HepG2 (cell line): ENCODE measurements at regions not wholly inside any gene's neighbourhood (a gene's known extent, or its start where the extent isn't known, plus 50 kb on each side); places are given as distances from the start of the nearest gene placed in this dataset.

Experiments
- ARID3A ChIP-seq: IDR thresholded peaks from 2 replicates; pipeline ENCODE4 v1.6.1; 2012; ENCODE audit warnings: low read depth, low read length, improper control_type of control experiment
- ATF7 ChIP-seq, 2 experiments: fragments of 450-650 bp in 1 of 2; sonication (generic) in 1 of 2; formaldehyde crosslinking in 1 of 2; IDR thresholded peaks; 2 replicates each; pipeline versions ENCODE4 v1.4.0 to v1.6.1; 2016 to 2020; ENCODE audit warnings: antibody characterized with exemption in 1 of 2, mild to moderate bottlenecking in 1 of 2, missing genetic modification reagents in 1 of 2
- BHLHE40 ChIP-seq: IDR thresholded peaks from 2 replicates; pipeline ENCODE4 v1.6.1; 2011; ENCODE audit warnings: low read length, improper control_type of control experiment
- CBFB ChIP-seq: sonication (generic); formaldehyde crosslinking; IDR thresholded peaks from 2 replicates; pipeline ENCODE4 v1.4.0; 2020; ENCODE audit warnings: missing genetic modification reagents
- CEBPG ChIP-seq: IDR thresholded peaks from 2 replicates; pipeline ENCODE4 v1.6.1; 2016
- CREB1 ChIP-seq, 2 experiments: fragments of 450-650 bp in 1 of 2; IDR thresholded peaks; 2 replicates each; pipeline ENCODE4 v1.6.1; 2016 to 2017; ENCODE audit warnings: control low read depth in 1 of 2, mild to moderate bottlenecking in 1 of 2, missing compliant biosample characterization in 1 of 2, missing genetic modification characterization in 1 of 2
- CREM ChIP-seq, 2 experiments: sonication (generic) in 1 of 2; formaldehyde crosslinking in 1 of 2; IDR thresholded peaks; 2 replicates each; pipeline versions ENCODE4 v1.4.0 to v1.6.1; 2016 to 2020; ENCODE audit warnings: antibody characterized with exemption in 1 of 2, mild to moderate bottlenecking in 1 of 2, missing genetic modification reagents in 1 of 2
- ELF1 ChIP-seq: sonication (generic); formaldehyde crosslinking; IDR thresholded peaks from 2 replicates; pipeline ENCODE4 v1.4.0; 2020; ENCODE audit warnings: missing genetic modification reagents
- ERF ChIP-seq: IDR thresholded peaks from 2 replicates; pipeline ENCODE4 v1.6.1; 2018; ENCODE audit warnings: missing biosample characterization, missing genetic modification reagents
- GATAD2A ChIP-seq: IDR thresholded peaks from 2 replicates; pipeline ENCODE4 v1.6.1; 2016
- HOXA5 ChIP-seq: sonication (generic); formaldehyde crosslinking; IDR thresholded peaks from 2 replicates; pipeline ENCODE4 v1.4.0; 2020; ENCODE audit warnings: missing genetic modification reagents
- MIXL1 ChIP-seq: IDR thresholded peaks from 2 replicates; pipeline ENCODE4 v1.6.1; 2016
- NR2F2 ChIP-seq: IDR thresholded peaks from 2 replicates; pipeline ENCODE4 v1.6.1; 2012; ENCODE audit warnings: low read depth, inconsistent platforms, borderline replicate concordance
- PLSCR1 ChIP-seq: sonication (generic); formaldehyde crosslinking; IDR thresholded peaks from 2 replicates; pipeline ENCODE4 v1.5.0; 2020; ENCODE audit warnings: missing genetic modification reagents, mild to moderate bottlenecking, borderline replicate concordance
- PPARG ChIP-seq: conservative IDR thresholded peaks from 2 replicates; pipeline ENCODE4 v1.6.1; 2016; ENCODE audit warnings: missing biosample characterization, missing genetic modification reagents
- SIN3B ChIP-seq: fragments of 150-350 bp; IDR thresholded peaks from 2 replicates; pipeline ENCODE4 v1.6.1; 2014; ENCODE audit warnings: low read length
- SIX4 ChIP-seq: sonication (generic); formaldehyde crosslinking; IDR thresholded peaks from 2 replicates; pipeline ENCODE4 v1.4.0; 2020; ENCODE audit warnings: missing genetic modification reagents
- SKIL ChIP-seq: sonication (generic); formaldehyde crosslinking; IDR thresholded peaks from 2 replicates; pipeline ENCODE4 v1.8.0; 2022; ENCODE audit warnings: missing genetic modification reagents, mild to moderate bottlenecking, moderate library complexity, borderline replicate concordance
- SMAD9 ChIP-seq: sonication (generic); formaldehyde crosslinking; IDR thresholded peaks from 2 replicates; pipeline ENCODE4 v1.5.1; 2020; ENCODE audit warnings: mild to moderate bottlenecking, missing genetic modification reagents
- SMC3 ChIP-seq: IDR thresholded peaks from 2 replicates; pipeline ENCODE4 v1.6.1; 2011; ENCODE audit warnings: low read length, improper control_type of control experiment
- SOX13 ChIP-seq, 3 experiments: fragments of 450-650 bp in 1 of 3; sonication (generic) in 1 of 3; formaldehyde crosslinking in 1 of 3; IDR thresholded peaks in 2 of 3; conservative IDR thresholded peaks in 1 of 3; 2 replicates each; pipeline versions ENCODE4 v1.5.0 to v1.6.1; 2016 to 2020; ENCODE audit warnings: antibody characterized with exemption in 1 of 3, mild to moderate bottlenecking in 1 of 3, missing compliant biosample characterization in 1 of 3, missing genetic modification reagents in 1 of 3, moderate library complexity in 1 of 3
- TBP ChIP-seq: sonication (generic); formaldehyde crosslinking; IDR thresholded peaks from 2 replicates; pipeline ENCODE4 v1.5.0; 2020; ENCODE audit warnings: missing genetic modification reagents
- XRCC5 ChIP-seq: fragments of 200-400 bp; formaldehyde crosslinking; optimal IDR thresholded peaks from 2 replicates; pipeline ENCODE3; 2017; ENCODE audit warnings: mild to moderate bottlenecking, low read length
- ZIK1 ChIP-seq: sonication (generic); formaldehyde crosslinking; IDR thresholded peaks from 2 replicates; pipeline ENCODE4 v1.5.0; 2020; ENCODE audit warnings: mild to moderate bottlenecking, low read depth, missing genetic modification reagents, borderline replicate concordance
- ZKSCAN8 ChIP-seq: IDR thresholded peaks from 2 replicates; pipeline ENCODE4 v1.6.1; 2016; ENCODE audit warnings: borderline replicate concordance, missing genetic modification reagents, missing compliant biosample characterization
- ZMAT3 ChIP-seq: sonication (generic); formaldehyde crosslinking; conservative IDR thresholded peaks from 2 replicates; pipeline ENCODE4 v1.7.0; 2021; ENCODE audit warnings: missing genetic modification reagents
- ZNF205 ChIP-seq: IDR thresholded peaks from 2 replicates; pipeline ENCODE4 v1.6.1; 2018; ENCODE audit warnings: missing biosample characterization, missing genetic modification reagents
- ZNF326 ChIP-seq: sonication (generic); formaldehyde crosslinking; IDR thresholded peaks from 2 replicates; pipeline ENCODE4 v1.4.0; 2020; ENCODE audit warnings: missing genetic modification reagents, borderline replicate concordance
- ZNF878 ChIP-seq: sonication (generic); formaldehyde crosslinking; IDR thresholded peaks from 2 replicates; pipeline ENCODE4 v1.8.1; 2023; ENCODE audit warnings: mild to moderate bottlenecking, missing genetic modification reagents, moderate library complexity

GRCh38 chr20:39152126-39152525 lies 190.0 kb downstream of the DHX35 start (continued):
- TF ChIP-seq ATF7 (IDR thresholded peaks at IDR 0.05), result no peak
- peak; percentile 43; the same call in 1 of the 2 replicates for TF ChIP-seq ATF7 (CRISPR knock-in tag; IDR thresholded peaks at IDR 0.05)
- no peak for TF ChIP-seq CBFB (CRISPR knock-in tag)
- 0 out of 2 replicates have a peak, but pooled peaks have one; percentile 46 for TF ChIP-seq ZKSCAN8
- TF ChIP-seq ZNF326 (CRISPR knock-in tag), result no peak
- TF ChIP-seq CEBPG (CRISPR knock-in tag), result peak; percentile 36; the same call in 1 of the 2 replicates
- peak; percentile 81 for TF ChIP-seq CREB1 (IDR thresholded peaks at IDR 0.05)
- peak; percentile 50; the same call in 1 of the 2 replicates for TF ChIP-seq CREB1 (CRISPR knock-in tag; IDR thresholded peaks at IDR 0.05)
- TF ChIP-seq ERF (CRISPR knock-in tag), result peak; percentile 64; the same call in 1 of the 2 replicates
- TF ChIP-seq SOX13 (IDR thresholded peaks at IDR 0.05), result no peak
- peak in 1 of 2 experiments; percentile 74; a peak in 2 of 4 replicates for TF ChIP-seq SOX13 (CRISPR knock-in tag; conservative IDR thresholded peaks at IDR 0.05 in 1 of 2, IDR thresholded peaks at IDR 0.05 in 1 of 2)
- TF ChIP-seq SMAD9, result 0 out of 2 replicates have a peak, but pooled peaks have one; percentile 47
- peak; percentile 96 for TF ChIP-seq NR2F2
- peak; percentile 58; the same call in 1 of the 2 replicates for TF ChIP-seq BHLHE40
- no peak for TF ChIP-seq TBP (CRISPR knock-in tag)
- TF ChIP-seq ZIK1, result no peak
- TF ChIP-seq SIN3B, result no peak
- 0 out of 2 replicates have a peak, but pooled peaks have one; percentile 22 for TF ChIP-seq ZNF205 (CRISPR knock-in tag)
- TF ChIP-seq ELF1 (CRISPR knock-in tag), result peak; percentile 22; the same call in 1 of the 2 replicates
- TF ChIP-seq XRCC5, result peak; percentile 72
- peak; percentile 62; the same call in 1 of the 2 replicates for TF ChIP-seq ARID3A
- peak; percentile 80 for TF ChIP-seq SIX4
- peak; percentile 56; the same call in 1 of the 2 replicates for TF ChIP-seq MIXL1 (CRISPR knock-in tag)
- no peak for TF ChIP-seq PLSCR1 (CRISPR knock-in tag)
- TF ChIP-seq PPARG (CRISPR knock-in tag), result peak; percentile 93
- peak; percentile 63; the same call in 1 of the 2 replicates for TF ChIP-seq SKIL (CRISPR knock-in tag)
- peak; percentile 24; the same call in 1 of the 2 replicates for TF ChIP-seq SMC3
- TF ChIP-seq GATAD2A (CRISPR knock-in tag), result peak; percentile 83
- peak; percentile 62 for TF ChIP-seq CREM (IDR thresholded peaks at IDR 0.05)
- TF ChIP-seq CREM (CRISPR knock-in tag; IDR thresholded peaks at IDR 0.05), result no peak
- TF ChIP-seq ZMAT3 (CRISPR knock-in tag), result peak; percentile 80
- no peak for TF ChIP-seq HOXA5 (CRISPR knock-in tag)
- peak; percentile 87 for TF ChIP-seq ZNF878 (CRISPR knock-in tag)
